Activated gamma-delta T cell treated with Interleukin-2 at 50 U/mL for 16 hours (primary cell): ENCODE measurements at regions not wholly inside any gene's neighbourhood (a gene's known extent, or its start where the extent isn't known, plus 50 kb on each side); places are given as distances from the start of the nearest gene placed in this dataset.
"Not testable (repeated sequence)": the region's sequence is repeated elsewhere in the genome, so short reads cannot be mapped to it uniquely, and the experiment has no call there.

ENCODE experiments used
- DNase-seq: peaks from one replicate; pipeline ENCODE4 v3.0.0-alpha.2; 2020

- DNase-seq = no peak
These were observed 212.4 kb downstream of the OPA1 start for GRCh38 chr3:193805448-193805847.

GRCh38 chr3:193808317-193808716 is 215.3 kb downstream of the OPA1 start:
- DNase-seq = no peak

GRCh38 chr3:193809106-193809505 is 216.1 kb downstream of the OPA1 start:
- DNase-seq = no peak

- DNase-seq = no peak
These were observed 219.2 kb downstream of the OPA1 start for GRCh38 chr3:193812078-193812725.

- DNase-seq = no peak
These were observed 219.9 kb downstream of the OPA1 start for GRCh38 chr3:193812791-193813500.

- DNase-seq = no peak
These were observed 220.5 kb downstream of the OPA1 start for GRCh38 chr3:193813501-193813830.

GRCh38 chr3:193814166-193814892 is 221.3 kb downstream of the OPA1 start:
- no peak for DNase-seq

GRCh38 chr3:193815246-193816027 is 222.4 kb downstream of the OPA1 start:
- no peak for DNase-seq

GRCh38 chr3:193816028-193816395 is 223.0 kb downstream of the OPA1 start:
- no peak for DNase-seq

- no peak for DNase-seq
These were observed 223.8 kb downstream of the OPA1 start for GRCh38 chr3:193816656-193817311.

- DNase-seq = no peak
These were observed 226.4 kb downstream of the OPA1 start for GRCh38 chr3:193819117-193820010.

GRCh38 chr3:193821151-193821668 is 228.2 kb downstream of the OPA1 start:
- DNase-seq = no peak

GRCh38 chr3:193822492-193823212 is 229.6 kb downstream of the OPA1 start:
- DNase-seq = no peak

- DNase-seq = not testable (repeated sequence)
These were observed 230.2 kb downstream of the OPA1 start for GRCh38 chr3:193823213-193823605.

- DNase-seq = no peak
These were observed 231.4 kb downstream of the OPA1 start for GRCh38 chr3:193824365-193824764.

- DNase-seq = no peak
These were observed 232.6 kb downstream of the OPA1 start for GRCh38 chr3:193825617-193826016.

- no peak for DNase-seq
These were observed 233.3 kb downstream of the OPA1 start for GRCh38 chr3:193826159-193826795.

GRCh38 chr3:193827040-193827669 is 234.1 kb downstream of the OPA1 start:
- DNase-seq = no peak

- no peak for DNase-seq
These were observed 234.9 kb downstream of the OPA1 start for GRCh38 chr3:193827871-193828270.

- no peak for DNase-seq
These were observed 235.5 kb downstream of the OPA1 start for GRCh38 chr3:193828477-193828876.
